NCI-H345 treated with DMSO at 0.1 percent for 48 hours (cell line): ENCODE measurements at regions not wholly inside any gene's neighbourhood (a gene's known extent, or its start where the extent isn't known, plus 50 kb on each side); places are given as distances from the start of the nearest gene placed in this dataset.
"Not testable (repeated sequence)": the region's sequence is repeated elsewhere in the genome, so short reads cannot be mapped to it uniquely, and the experiment has no call there.

Experiments used
- DNase-seq: peaks from one replicate; lab custom pipeline; 2025; ENCODE audit not compliant: unreplicated experiment; lab: John Stamatoyannopoulos, UW

DNA sequence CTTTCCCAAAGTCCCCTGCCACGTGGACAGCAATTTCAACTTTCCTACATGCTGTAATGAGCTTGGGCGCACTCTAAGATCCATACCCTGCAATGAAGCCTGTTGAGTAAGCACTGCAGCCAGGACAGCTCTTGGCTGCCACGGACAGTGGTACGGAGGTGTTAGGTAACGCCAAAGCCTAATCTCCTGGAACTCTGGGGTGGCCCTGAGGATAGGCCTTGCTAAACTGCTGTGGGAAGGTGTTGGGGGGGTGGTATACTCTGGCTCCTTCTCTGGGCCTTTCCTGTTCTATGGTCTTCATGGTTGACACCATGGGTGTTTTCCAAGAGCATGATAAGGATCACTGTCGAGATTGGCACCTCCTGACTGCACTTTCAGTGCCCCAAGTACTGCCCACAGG, 66.4 kb upstream of the PITX1 start:
- no peak for DNase-seq

DNA sequence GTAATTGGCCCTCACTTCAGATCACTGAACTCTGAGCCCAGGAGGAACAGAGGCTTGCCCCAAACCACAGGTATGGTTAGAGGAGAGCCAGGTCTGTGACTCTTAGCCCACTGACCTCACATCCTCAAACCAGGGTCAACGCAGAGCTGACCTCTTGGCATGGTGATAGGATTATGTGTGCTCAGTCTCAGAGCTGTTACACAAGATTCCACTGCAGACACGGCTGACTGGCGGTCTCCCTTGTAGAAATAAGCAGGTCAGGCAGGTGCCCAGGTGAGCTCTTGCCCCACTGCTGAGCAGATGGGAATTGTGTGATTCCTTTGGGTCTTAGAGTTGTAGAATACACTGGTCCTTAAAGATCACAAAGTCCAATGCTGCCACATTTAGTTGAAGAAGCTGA, 66.0 kb upstream of the PITX1 start:
- DNase-seq = no peak

DNA sequence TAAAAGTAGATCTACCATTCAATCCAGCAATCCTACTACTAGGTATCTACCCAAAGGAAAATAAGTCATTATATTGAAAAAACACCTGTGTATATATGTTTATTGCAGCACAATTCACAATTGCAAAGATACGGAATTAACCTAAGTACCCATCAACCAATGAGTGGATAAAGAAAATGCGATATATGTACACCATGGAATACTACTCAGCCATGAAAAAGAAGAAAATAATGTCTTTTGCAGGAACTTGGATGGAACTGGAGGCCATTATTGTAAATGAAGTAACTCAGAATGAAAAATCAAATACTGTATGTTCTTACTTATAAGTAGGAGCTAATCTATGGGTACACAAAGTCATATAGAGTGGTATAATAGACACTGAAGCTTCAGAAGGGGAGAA, 63.4 kb upstream of the PITX1 start:
- DNase-seq = no peak

DNA sequence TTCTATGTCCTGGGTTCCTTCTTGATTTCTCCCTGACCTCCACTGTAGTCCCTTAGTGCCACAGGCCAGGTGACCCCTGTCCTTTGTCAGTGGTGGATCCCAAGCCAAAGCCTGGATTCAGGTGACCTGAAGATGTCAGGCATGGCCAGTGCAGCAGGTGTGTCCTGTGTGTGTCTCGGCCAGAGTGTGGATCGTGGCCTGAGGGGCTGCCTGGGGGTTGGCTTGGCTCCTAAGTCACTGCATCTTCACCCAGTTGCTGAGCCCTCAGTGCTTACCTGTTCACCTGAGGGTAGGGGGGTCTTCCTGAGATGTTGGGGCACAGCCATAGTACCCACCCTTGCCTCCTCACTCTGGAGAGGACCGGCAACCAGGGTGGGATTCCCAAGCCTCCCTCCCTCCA, 61.8 kb upstream of the PITX1 start:
- DNase-seq = no peak

DNA sequence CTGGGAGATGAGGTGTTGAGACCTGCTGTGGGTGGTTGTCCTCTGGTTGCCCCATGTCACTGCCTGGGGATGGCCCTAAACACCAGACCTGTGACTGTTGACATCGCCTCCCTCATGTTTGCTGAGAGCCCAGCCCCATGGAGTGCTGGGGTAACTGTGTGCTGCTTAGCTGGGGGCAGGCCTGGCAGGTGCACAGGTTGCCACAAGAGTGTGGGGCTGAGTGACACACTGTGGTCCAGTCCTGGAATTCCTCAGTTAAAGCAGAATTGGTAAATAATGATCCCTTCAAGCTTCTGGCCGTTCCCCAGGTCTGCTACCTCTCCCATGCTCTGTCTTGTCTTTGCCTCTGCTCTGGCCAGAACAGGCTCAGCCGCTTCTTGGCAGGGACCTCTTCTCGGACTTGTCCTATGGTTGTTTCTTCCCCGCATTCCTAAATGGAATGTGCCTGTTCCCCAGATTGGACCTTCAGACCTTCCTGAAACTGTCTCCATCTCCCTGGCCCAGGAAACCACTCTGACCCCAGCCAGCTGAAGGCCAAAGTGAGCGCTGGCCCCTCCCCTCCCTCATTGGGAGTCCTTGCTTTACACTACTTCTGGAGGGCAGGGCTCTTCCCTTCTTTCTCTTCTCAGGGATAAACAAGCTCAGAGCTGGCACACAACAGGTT, 61.2 kb upstream of the PITX1 start:
- DNase-seq = no peak

DNA sequence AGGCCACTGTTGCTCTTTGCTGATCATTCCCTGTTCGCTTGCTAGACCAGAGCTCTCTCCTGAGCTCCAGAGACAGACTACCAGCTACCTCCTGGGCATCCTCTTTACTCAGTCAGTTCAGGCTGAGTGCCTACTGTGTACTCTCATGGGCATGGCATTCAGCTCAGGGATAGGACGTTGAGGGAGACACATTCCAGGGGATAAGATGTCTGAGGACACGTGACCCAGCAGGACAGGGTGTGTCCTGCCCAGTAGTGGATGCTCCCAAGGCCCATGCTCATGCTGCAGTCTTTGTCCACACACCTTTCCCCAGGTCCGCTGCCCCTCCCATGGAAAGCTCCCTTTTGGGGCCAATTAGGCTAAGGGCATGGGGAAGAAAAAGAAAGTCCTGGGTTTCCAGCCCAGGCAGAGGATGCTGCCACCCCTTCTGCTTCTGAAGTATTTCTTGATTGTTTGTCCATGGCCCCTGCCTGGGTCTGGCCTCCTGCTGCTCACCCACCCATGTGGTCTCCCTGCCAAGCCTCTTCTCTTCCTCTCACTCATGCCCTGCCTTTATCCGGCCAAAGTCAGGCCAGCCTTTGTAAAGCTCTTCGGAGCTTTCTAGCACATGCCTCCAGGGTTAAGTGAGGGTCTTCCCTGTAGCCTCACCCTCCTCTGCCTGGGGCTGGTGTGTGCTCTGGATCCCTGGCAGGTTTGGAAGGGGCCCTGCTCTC, 60.5 kb upstream of the PITX1 start:
- no peak for DNase-seq

DNA sequence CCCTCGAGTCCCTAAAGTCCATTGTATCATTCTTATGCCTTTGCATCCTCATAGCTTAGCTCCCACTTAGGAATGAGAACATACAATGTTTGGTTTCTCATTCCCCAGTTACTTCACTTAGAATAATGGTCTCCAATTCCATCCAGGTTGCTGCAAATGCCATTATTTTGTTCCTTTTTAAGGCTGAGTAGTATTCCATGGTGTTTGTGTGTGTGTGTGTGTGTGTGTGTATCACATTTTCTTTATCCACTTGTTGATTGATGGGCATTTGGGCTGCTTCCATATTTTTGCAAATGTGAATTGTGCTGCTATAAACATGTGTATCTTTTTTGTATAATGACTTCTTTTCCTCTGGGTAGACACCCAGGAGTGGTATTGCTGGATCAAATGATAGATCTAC, 59.5 kb upstream of the PITX1 start:
- DNase-seq = not testable (repeated sequence)

DNA sequence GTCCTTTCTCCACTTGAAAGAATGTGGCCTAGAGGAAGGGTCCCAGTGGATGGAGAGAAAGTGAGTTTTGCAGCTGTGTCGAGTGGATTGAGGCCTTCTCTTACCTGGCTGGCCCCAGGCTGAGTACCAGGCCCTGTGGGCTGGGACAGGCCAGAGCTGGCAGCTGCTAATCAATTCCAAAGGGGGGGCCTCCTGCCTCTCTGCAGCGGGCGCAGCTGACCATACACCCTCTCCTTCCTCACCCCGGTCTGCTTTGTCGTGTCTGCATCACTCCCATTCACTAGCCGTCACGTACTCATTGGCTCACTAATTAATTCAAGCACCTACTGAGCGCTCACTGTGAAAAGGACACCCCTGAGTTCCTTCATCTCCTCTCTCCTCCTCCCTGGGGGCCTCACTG, 58.4 kb upstream of the PITX1 start:
- DNase-seq = no peak

DNA sequence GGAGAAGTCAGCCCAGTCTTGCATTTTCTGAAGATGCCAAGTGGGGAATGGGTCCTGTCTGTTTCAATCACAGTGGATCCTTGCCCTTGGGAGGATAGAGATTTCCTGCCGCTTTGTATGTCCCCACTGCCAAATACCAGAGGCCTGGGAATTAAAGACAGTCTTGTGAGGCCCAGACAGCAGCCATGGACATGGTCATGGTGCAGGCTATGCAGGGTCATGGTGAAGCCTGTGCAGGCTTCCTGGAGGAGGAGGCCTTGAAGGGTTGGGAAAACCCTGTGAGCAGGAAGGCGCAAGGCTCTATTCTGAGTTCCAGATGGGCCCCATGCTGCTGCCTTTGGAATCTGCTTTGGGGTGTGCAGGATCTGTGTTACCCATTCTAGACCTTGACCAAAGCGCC, 57.3 kb upstream of the PITX1 start:
- no peak for DNase-seq

DNA sequence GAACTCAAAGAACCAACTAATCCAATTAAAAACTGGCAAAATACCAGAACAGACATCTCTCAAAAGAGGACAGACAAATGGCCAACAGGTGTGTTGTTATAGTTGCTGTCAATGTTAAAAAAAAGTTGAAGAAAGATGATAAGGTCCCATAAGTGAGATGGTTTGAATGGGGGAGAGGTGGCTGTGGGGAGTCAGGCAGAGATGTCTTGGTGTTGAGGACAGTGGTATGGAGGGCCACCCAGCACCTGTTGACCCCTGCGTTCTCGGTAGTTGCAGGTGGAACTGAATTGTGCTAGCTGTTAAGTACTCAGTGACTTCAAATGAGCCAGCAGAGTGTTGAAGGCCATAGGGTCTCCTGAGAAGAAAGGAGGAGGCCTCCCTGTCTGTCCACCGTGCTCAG, 55.9 kb upstream of the PITX1 start:
- DNase-seq = no peak

DNA sequence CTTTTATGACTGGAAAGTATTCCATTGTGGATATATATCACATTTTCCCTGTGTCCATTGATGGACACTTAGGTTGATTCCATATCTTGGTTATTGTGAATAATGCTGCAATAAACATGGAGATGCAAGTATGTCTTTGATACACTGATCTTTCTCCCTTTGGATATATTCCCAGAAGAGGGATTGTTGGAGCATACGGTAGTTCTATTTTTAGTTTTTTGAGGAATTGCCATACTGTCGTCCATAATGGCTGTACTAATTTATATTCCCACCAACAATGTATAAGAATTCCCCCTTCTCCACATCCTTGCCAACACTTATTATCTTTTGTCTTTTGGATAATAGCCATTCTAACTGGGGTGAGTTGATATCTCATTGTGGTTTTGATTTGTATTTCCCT, 54.9 kb upstream of the PITX1 start:
- DNase-seq = no peak

DNA sequence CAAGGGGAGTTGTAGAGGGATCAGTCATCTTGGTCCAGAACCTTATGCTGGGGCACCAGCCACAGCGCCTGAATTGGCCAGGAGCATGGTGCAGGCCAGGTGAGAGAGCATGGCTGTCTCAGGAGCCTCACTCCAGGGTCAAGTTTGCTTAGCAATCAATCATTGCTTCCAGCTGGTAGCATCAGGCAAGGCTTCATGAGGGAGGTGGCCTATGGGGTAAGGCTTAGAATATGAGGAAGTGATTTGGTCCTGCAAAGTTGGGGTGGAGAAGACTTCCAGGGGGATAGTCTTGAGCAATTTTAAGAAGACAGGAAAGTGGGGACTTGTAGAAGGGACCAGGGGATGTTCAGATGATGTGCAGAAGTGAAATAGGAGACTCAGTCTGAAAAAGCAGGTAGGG, 53.9 kb upstream of the PITX1 start:
- no peak for DNase-seq

DNA sequence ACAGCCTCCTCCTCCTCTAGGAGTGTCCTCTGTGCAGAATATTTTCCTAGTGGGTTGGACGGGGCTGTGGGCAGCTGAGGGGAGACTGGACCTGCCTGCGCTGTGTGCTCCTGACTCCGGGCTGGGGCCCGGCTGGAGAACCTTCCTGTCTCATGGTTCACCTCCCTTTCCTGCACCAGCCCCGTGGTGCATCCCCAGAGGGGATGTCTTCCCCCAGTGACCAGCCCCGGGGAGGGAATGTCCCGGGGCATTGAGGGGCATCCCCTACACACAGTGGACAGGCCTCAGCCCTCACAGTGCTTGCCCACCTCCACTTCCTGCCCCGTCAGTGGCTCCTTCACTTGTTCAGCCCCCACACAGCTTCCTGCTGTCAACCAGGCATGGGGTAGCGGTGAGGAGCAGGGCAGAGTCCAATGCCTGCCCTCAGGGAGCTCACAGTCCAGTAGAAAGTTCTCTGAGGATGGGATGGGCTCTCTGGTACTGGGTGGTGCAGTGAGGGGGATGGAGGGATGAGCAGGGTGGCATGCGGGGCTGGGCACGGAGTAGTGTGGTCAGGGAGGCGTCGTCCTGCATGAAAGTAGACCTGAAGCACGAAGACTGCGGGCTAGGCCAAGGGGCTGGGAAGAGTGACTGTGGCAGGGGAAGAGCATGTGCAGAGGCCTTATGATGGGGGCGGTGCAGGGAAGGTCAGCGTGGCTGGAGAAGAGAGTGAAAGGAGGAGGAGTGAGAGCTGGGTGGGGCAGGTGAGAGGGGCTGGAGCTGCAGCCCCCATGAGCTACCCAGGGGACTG, 52.1 kb upstream of the PITX1 start:
- DNase-seq = no peak

DNA sequence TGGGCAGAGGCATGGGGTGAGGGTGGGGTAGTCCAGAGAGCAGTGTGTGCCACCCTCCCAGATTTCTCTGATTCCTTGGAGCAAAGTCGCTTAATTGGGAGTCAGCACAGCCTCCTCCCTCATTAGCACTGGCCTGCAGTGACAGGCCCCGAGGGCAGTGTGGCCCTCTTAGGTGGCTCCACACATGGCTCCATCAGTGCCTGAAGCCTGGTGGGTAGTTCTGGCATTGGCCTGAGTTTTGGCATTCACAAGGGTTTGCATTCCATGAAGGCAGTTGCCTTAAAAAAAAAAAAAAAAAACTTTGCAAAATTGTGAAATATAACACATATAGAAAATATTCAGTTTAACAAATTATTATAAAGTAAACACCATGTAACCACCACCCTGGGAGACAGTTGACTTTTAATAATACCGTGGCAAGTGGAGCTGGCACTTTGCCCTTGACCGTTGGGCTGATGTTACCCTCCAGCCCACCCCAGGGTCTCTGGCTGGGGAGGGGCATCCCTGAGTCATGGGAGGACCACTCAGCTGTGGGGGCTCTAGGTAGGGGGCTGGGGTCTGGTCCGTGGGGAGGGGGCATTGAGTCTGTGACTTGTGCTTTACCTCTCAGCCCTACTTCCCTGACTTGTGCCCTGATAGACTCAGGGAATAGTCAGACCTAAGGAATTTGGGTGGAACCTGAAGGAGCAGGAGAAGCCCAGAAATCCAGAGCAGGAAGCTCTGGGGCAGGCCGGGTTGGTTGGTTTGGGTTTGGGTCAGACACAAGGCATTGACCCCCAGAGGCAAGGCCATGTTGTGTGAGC, 51.3 kb upstream of the PITX1 start:
- DNase-seq = no peak
